ENCODE measurements at regions not wholly inside any gene's neighbourhood (a gene's known extent, or its start where the extent isn't known, plus 50 kb on each side); places are given as distances from the start of the nearest gene placed in this dataset.

DNA sequence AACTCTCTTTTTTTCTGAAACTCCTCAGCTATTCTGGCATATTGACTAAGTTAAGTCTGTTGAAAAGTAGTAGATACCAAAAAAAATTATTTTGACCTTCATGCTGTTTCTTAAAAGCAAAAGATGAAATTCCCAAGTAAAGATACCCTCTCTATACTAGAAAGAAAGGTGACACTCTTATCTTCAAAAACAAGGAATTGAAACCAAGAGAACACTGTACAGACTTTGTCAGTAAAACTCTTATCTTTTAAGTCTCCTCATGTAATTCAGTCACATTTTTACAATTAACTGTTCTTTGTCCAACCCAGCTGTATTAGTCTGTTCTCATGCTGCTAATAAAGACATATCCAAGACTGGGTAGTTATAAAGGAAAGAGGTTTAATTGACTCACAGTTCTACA is 496.2 kb downstream of the LTN1 start:
- no peak for ATAC-seq (ENCODE audit: low read depth)
- no peaks in the 10 kb centered on the region for H3K4me1 Mint-ChIP-seq
- intact Hi-C loops (cut with micrococcal nuclease): no loop called here
- no peak for DNase-seq
- ChIA-PET POLR2A (no interaction called here), CTCF (no interaction called here)
- no peak overlapping the region for H3K27ac Mint-ChIP-seq
- H3K9me3 Mint-ChIP-seq: no peaks in the 10 kb centered on the region
- no peaks in the 10 kb centered on the region for H3K36me3 Mint-ChIP-seq (ENCODE audit: low read depth)
- no peak for TF ChIP-seq CTCF (IDR thresholded peaks at IDR 0.05)
- H3K4me3 Mint-ChIP-seq: no peak overlapping the region
- H3K27me3 Mint-ChIP-seq: peaks cover 5% of the 10 kb centered on the region

DNA sequence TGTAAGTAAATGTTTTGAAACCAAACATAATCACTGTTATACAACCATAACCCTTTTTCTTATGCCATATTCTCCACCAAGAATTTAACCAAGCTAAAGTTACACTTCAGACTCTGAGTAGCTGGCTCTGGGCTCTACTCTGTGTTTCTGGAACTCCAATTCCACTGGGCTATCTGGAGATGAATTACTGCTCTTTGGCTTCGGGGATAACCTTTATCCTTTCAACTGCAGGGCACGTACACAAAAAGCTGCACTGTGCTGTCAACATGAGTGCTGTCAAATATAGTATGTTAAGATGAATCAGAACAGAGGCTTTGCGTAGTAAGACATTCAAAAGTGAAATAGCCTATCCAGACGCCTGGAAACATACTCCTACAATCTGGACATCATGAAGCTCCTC is 500.6 kb downstream of the LTN1 start:
- Mint-ChIP-seq H3K36me3 (ENCODE audit: low read depth) (no peaks in the 10 kb centered on the region), H3K4me3 (no peak overlapping the region), H3K9me3 (no peaks in the 10 kb centered on the region), H3K4me1 (no peaks in the 10 kb centered on the region), H3K27me3 (no peaks in the 10 kb centered on the region), H3K27ac (no peak overlapping the region)
- ChIA-PET CTCF (interaction anchor here (1.4 kb wide), 1 partner anchor 254 kb away, joined by 5 read pairs; no protein-coding TSS in a partner anchor), POLR2A (no interaction called here)
- TF ChIP-seq CTCF (IDR thresholded peaks at IDR 0.05): no peak
- no peak for DNase-seq
- intact Hi-C loops (cut with micrococcal nuclease): no loop called here
- ATAC-seq (ENCODE audit: low read depth): no peak

DNA sequence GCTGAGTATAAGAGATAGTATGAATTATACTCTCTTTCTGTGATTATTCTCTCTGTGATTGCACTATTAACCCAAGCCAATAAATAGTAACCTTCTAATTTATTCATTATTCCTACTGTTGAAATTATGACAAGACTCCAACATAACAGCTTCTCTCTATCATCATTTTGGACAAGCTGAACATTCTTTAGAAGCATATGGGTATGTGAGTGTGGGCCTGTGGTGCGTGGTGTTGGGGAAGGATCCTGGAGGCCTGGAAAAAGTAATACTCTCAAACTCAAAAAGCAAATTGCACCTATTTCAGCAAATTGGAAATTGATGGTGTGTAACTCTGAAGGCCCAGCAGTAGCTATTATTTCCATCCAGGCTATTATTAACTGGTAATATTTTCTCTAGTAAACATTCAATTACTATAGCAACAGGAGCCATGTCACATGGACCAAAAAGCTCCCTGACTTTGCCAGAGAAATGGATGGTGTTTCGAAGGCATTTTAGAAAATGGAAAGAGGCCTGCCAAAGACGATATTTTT is 502.8 kb downstream of the LTN1 start:
- intact Hi-C loops (cut with micrococcal nuclease): no loop called here
- DNase-seq: no peak
- Mint-ChIP-seq H3K4me1 (no peaks in the 10 kb centered on the region), H3K27me3 (no peaks in the 10 kb centered on the region), H3K36me3 (ENCODE audit: low read depth) (no peaks in the 10 kb centered on the region), H3K9me3 (no peaks in the 10 kb centered on the region), H3K27ac (no peak overlapping the region), H3K4me3 (no peak overlapping the region)
- ChIA-PET POLR2A (no interaction called here), CTCF (interaction anchor here (0.5 kb wide), 1 partner anchor 155 kb away, joined by 5 read pairs; no protein-coding TSS in a partner anchor)
- no peak for TF ChIP-seq CTCF (IDR thresholded peaks at IDR 0.05)
- ATAC-seq (ENCODE audit: low read depth): no peak

- Mint-ChIP-seq H3K9me3 (no peaks in the 10 kb centered on the region), H3K4me3 (no peak overlapping the region), H3K27me3 (no peaks in the 10 kb centered on the region), H3K4me1 (no peaks in the 10 kb centered on the region), H3K36me3 (ENCODE audit: low read depth) (no peaks in the 10 kb centered on the region), H3K27ac (no peak overlapping the region)
- no peak for TF ChIP-seq CTCF (IDR thresholded peaks at IDR 0.05)
- CTCF ChIA-PET: interaction anchor here (0.5 kb wide), 1 partner anchor 156 kb away, joined by 5 read pairs; no protein-coding TSS in a partner anchor
- ATAC-seq (ENCODE audit: low read depth) (no peak), DNase-seq (no peak)
- POLR2A ChIA-PET: no interaction called here
- intact Hi-C loops (cut with micrococcal nuclease): no loop called here
Observed at GRCh38 chr21:28489162-28489561, 503.5 kb downstream of the LTN1 start.

DNA sequence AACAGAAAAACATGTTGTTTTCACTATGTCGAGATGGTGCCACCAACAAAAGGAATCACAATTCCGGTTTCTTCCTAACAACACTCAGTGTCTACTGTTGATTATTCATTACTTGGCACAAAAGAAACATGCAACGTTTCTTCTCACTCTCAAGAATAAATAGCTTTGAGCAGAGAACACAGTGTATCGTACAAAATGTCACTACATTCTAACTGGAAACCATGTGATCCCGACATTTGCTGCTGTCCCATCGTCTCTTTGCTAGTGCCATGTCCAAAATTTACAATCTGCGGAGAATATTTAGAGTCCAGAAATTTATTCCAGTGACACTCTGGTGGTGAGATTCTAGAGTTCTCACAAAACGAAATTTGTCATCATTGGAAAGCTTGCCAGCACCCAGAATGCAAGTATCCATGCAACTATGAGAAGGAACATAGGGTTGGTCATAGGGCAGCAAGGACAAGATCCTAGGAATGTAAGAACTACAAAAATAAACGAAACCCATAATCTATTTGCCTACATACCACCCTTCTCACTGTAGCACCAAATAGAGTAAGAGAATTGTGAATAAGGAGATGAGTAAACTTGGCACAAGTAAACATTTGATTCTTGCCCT is 505.1 kb downstream of the LTN1 start:
- ATAC-seq (ENCODE audit: low read depth) (no peak), DNase-seq (no peak)
- no peaks in the 10 kb centered on the region for H3K27me3 Mint-ChIP-seq
- POLR2A ChIA-PET: no interaction called here
- CTCF ChIA-PET: no interaction called here
- no peak for TF ChIP-seq CTCF (IDR thresholded peaks at IDR 0.05)
- H3K27ac Mint-ChIP-seq: no peak overlapping the region
- H3K36me3 Mint-ChIP-seq (ENCODE audit: low read depth): no peaks in the 10 kb centered on the region
- no peaks in the 10 kb centered on the region for H3K4me1 Mint-ChIP-seq
- H3K9me3 Mint-ChIP-seq: no peaks in the 10 kb centered on the region
- no peak overlapping the region for H3K4me3 Mint-ChIP-seq
- intact Hi-C loops (cut with micrococcal nuclease): no loop called here

All from activated B cell treated with CpG ODN at 0.5 μM for 24 hours (primary cell).